ENCODE measurements at regions not wholly inside any gene's neighbourhood (a gene's known extent, or its start where the extent isn't known, plus 50 kb on each side); places are given as distances from the start of the nearest gene placed in this dataset.

GRCh38 chr6:101110814-101111213, 229.7 kb upstream of the ASCC3 start:
- no peak for DNase-seq
- H3K9me3 Mint-ChIP-seq = no peaks in the 10 kb centered on the region
- no peaks in the 10 kb centered on the region for H3K36me3 Mint-ChIP-seq
- intact Hi-C loops (cut with micrococcal nuclease) = no loop called here
- Histone ChIP-seq H3K27me3 (ENCODE audit: insufficient read depth, low read length) (no peaks in the 10 kb centered on the region), H3K9me3 (ENCODE audit: control insufficient read depth in 1 of 2, low read length in 2 of 2) (no peaks in the 10 kb centered on the region), H3K27ac (ENCODE audit: low read depth, low read length) (no peak overlapping the region), H3K36me3 (ENCODE audit: insufficient read depth, low read length) (no peaks in the 10 kb centered on the region), H3K4me1 (ENCODE audit: insufficient read depth, low read length) (no peaks in the 10 kb centered on the region), H3K4me3 (ENCODE audit: low read length in 2 of 2) (no peak overlapping the region)
- no peak overlapping the region for H3K27ac Mint-ChIP-seq
- H3K27me3 Mint-ChIP-seq = no peaks in the 10 kb centered on the region
- no peak overlapping the region for H3K4me3 Mint-ChIP-seq
- CTCF ChIA-PET (ENCODE audit: partially characterized antibody) = no interaction called here
- H3K4me1 Mint-ChIP-seq = no peaks in the 10 kb centered on the region
- POLR2A ChIA-PET (ENCODE audit: partially characterized antibody) = no interaction called here

GRCh38 chr6:101113468-101114260, 232.5 kb upstream of the ASCC3 start:
- Histone ChIP-seq H3K27me3 (ENCODE audit: insufficient read depth, low read length) (no peaks in the 10 kb centered on the region), H3K4me3 (ENCODE audit: low read length in 2 of 2) (no peak overlapping the region), H3K27ac (ENCODE audit: low read depth, low read length) (no peak overlapping the region), H3K4me1 (ENCODE audit: insufficient read depth, low read length) (no peaks in the 10 kb centered on the region), H3K9me3 (ENCODE audit: control insufficient read depth in 1 of 2, low read length in 2 of 2) (no peaks in the 10 kb centered on the region), H3K36me3 (ENCODE audit: insufficient read depth, low read length) (no peaks in the 10 kb centered on the region)
- H3K27me3 Mint-ChIP-seq = no peaks in the 10 kb centered on the region
- ChIA-PET POLR2A (ENCODE audit: partially characterized antibody) (no interaction called here), CTCF (ENCODE audit: partially characterized antibody) (no interaction called here)
- H3K36me3 Mint-ChIP-seq = no peaks in the 10 kb centered on the region
- no peak overlapping the region for H3K27ac Mint-ChIP-seq
- DNase-seq = no peak
- H3K9me3 Mint-ChIP-seq = no peaks in the 10 kb centered on the region
- H3K4me3 Mint-ChIP-seq = no peak overlapping the region
- H3K4me1 Mint-ChIP-seq = no peaks in the 10 kb centered on the region
- intact Hi-C loops (cut with micrococcal nuclease) = no loop called here

GRCh38 chr6:101114703-101115102, 233.6 kb upstream of the ASCC3 start:
- Mint-ChIP-seq H3K4me1 (no peaks in the 10 kb centered on the region), H3K4me3 (no peak overlapping the region), H3K36me3 (no peaks in the 10 kb centered on the region), H3K9me3 (peaks cover 0 to 2% (median 0%) of the 10 kb centered on the region in 8 donors), H3K27me3 (no peaks in the 10 kb centered on the region), H3K27ac (no peak overlapping the region)
- Histone ChIP-seq H3K4me1 (ENCODE audit: insufficient read depth, low read length) (no peaks in the 10 kb centered on the region), H3K4me3 (ENCODE audit: low read length in 2 of 2) (no peak overlapping the region), H3K9me3 (ENCODE audit: control insufficient read depth in 1 of 2, low read length in 2 of 2) (no peaks in the 10 kb centered on the region), H3K27me3 (ENCODE audit: insufficient read depth, low read length) (no peaks in the 10 kb centered on the region), H3K27ac (ENCODE audit: low read depth, low read length) (no peak overlapping the region), H3K36me3 (ENCODE audit: insufficient read depth, low read length) (no peaks in the 10 kb centered on the region)
- ChIA-PET POLR2A (ENCODE audit: partially characterized antibody) (no interaction called here), CTCF (ENCODE audit: partially characterized antibody) (no interaction called here)
- intact Hi-C loops (cut with micrococcal nuclease) = no loop called here
- no peak for DNase-seq

GRCh38 chr6:101116337-101116736, 235.2 kb upstream of the ASCC3 start:
- ChIA-PET POLR2A (ENCODE audit: partially characterized antibody) (no interaction called here), CTCF (ENCODE audit: partially characterized antibody) (no interaction called here)
- H3K4me1 ChIP-seq (ENCODE audit: insufficient read depth, low read length) = no peaks in the 10 kb centered on the region
- H3K9me3 Mint-ChIP-seq = peaks cover 0 to 2% (median 0%) of the 10 kb centered on the region in 8 donors
- DNase-seq = no peak
- no peak overlapping the region for H3K27ac Mint-ChIP-seq
- no peak overlapping the region for H3K4me3 ChIP-seq (ENCODE audit: low read length in 2 of 2)
- H3K27me3 Mint-ChIP-seq = no peaks in the 10 kb centered on the region
- H3K27me3 ChIP-seq (ENCODE audit: insufficient read depth, low read length) = no peaks in the 10 kb centered on the region
- no peaks in the 10 kb centered on the region for H3K36me3 Mint-ChIP-seq
- H3K36me3 ChIP-seq (ENCODE audit: insufficient read depth, low read length) = no peaks in the 10 kb centered on the region
- intact Hi-C loops (cut with micrococcal nuclease) = no loop called here
- H3K27ac ChIP-seq (ENCODE audit: low read depth, low read length) = no peak overlapping the region
- no peaks in the 10 kb centered on the region for H3K4me1 Mint-ChIP-seq
- no peaks in the 10 kb centered on the region for H3K9me3 ChIP-seq (ENCODE audit: control insufficient read depth in 1 of 2, low read length in 2 of 2)
- no peak overlapping the region for H3K4me3 Mint-ChIP-seq

GRCh38 chr6:101117393-101118135, 236.4 kb upstream of the ASCC3 start:
- no peaks in the 10 kb centered on the region for H3K27me3 ChIP-seq (ENCODE audit: insufficient read depth, low read length)
- intact Hi-C loops (cut with micrococcal nuclease) = no loop called here
- POLR2A ChIA-PET (ENCODE audit: partially characterized antibody) = no interaction called here
- no peaks in the 10 kb centered on the region for H3K4me1 ChIP-seq (ENCODE audit: insufficient read depth, low read length)
- Mint-ChIP-seq H3K4me1 (no peaks in the 10 kb centered on the region), H3K9me3 (peaks cover 0 to 2% (median 0%) of the 10 kb centered on the region in 8 donors), H3K27ac (no peak overlapping the region), H3K36me3 (no peaks in the 10 kb centered on the region), H3K4me3 (no peak overlapping the region), H3K27me3 (no peaks in the 10 kb centered on the region)
- no peaks in the 10 kb centered on the region for H3K36me3 ChIP-seq (ENCODE audit: insufficient read depth, low read length)
- no peak for DNase-seq
- H3K9me3 ChIP-seq (ENCODE audit: control insufficient read depth in 1 of 2, low read length in 2 of 2) = no peaks in the 10 kb centered on the region
- CTCF ChIA-PET (ENCODE audit: partially characterized antibody) = no interaction called here
- H3K27ac ChIP-seq (ENCODE audit: low read depth, low read length) = no peak overlapping the region
- H3K4me3 ChIP-seq (ENCODE audit: low read length in 2 of 2) = no peak overlapping the region

GRCh38 chr6:101118136-101118396, 236.9 kb upstream of the ASCC3 start:
- H3K27ac ChIP-seq (ENCODE audit: low read depth, low read length) = no peak overlapping the region
- Mint-ChIP-seq H3K27me3 (peaks cover 0 to 2% of the 10 kb centered on the region in 2 donors), H3K4me3 (no peak overlapping the region), H3K4me1 (no peaks in the 10 kb centered on the region), H3K36me3 (no peaks in the 10 kb centered on the region), H3K9me3 (peaks cover 0 to 2% (median 0%) of the 10 kb centered on the region in 8 donors), H3K27ac (no peak overlapping the region)
- no peaks in the 10 kb centered on the region for H3K27me3 ChIP-seq (ENCODE audit: insufficient read depth, low read length)
- intact Hi-C loops (cut with micrococcal nuclease) = no loop called here
- ChIA-PET POLR2A (ENCODE audit: partially characterized antibody) (no interaction called here), CTCF (ENCODE audit: partially characterized antibody) (no interaction called here)
- no peaks in the 10 kb centered on the region for H3K36me3 ChIP-seq (ENCODE audit: insufficient read depth, low read length)
- no peaks in the 10 kb centered on the region for H3K4me1 ChIP-seq (ENCODE audit: insufficient read depth, low read length)
- no peaks in the 10 kb centered on the region for H3K9me3 ChIP-seq (ENCODE audit: control insufficient read depth in 1 of 2, low read length in 2 of 2)
- DNase-seq = no peak
- H3K4me3 ChIP-seq (ENCODE audit: low read length in 2 of 2) = no peak overlapping the region

- no peak overlapping the region for H3K4me3 ChIP-seq (ENCODE audit: low read length in 2 of 2)
- DNase-seq = no peak
- no peaks in the 10 kb centered on the region for H3K36me3 ChIP-seq (ENCODE audit: insufficient read depth, low read length)
- H3K27ac ChIP-seq (ENCODE audit: low read depth, low read length) = no peak overlapping the region
- no peaks in the 10 kb centered on the region for H3K27me3 ChIP-seq (ENCODE audit: insufficient read depth, low read length)
- H3K9me3 Mint-ChIP-seq = peaks cover 0 to 2% (median 0%) of the 10 kb centered on the region in 8 donors
- H3K4me1 ChIP-seq (ENCODE audit: insufficient read depth, low read length) = no peaks in the 10 kb centered on the region
- no peak overlapping the region for H3K4me3 Mint-ChIP-seq
- H3K4me1 Mint-ChIP-seq = no peaks in the 10 kb centered on the region
- no peak overlapping the region for H3K27ac Mint-ChIP-seq
- CTCF ChIA-PET (ENCODE audit: partially characterized antibody) = no interaction called here
- H3K36me3 Mint-ChIP-seq = no peaks in the 10 kb centered on the region
- POLR2A ChIA-PET (ENCODE audit: partially characterized antibody) = no interaction called here
- H3K9me3 ChIP-seq (ENCODE audit: control insufficient read depth in 1 of 2, low read length in 2 of 2) = no peaks in the 10 kb centered on the region
- peaks cover 0 to 2% of the 10 kb centered on the region in 2 donors for H3K27me3 Mint-ChIP-seq
- intact Hi-C loops (cut with micrococcal nuclease) = no loop called here
Observed at GRCh38 chr6:101120747-101121146, 239.6 kb upstream of the ASCC3 start.

Data from CD4-positive, alpha-beta memory T cell (primary cell).